Astrocyte of the cerebellum (primary cell): ENCODE measurements at regions not wholly inside any gene's neighbourhood (a gene's known extent, or its start where the extent isn't known, plus 50 kb on each side); places are given as distances from the start of the nearest gene placed in this dataset.

Source experiments
- DNase-seq: peaks from one replicate; pipeline ENCODE4 v3.0.0-alpha.2; 2011; ENCODE audit warnings: low read depth
- H3K4me3 ChIP-seq: 2 replicates; pipeline ENCODE4 v1.5.1; 2011; ENCODE audit warnings: mild to moderate bottlenecking, low read depth, low read length, moderate library complexity
- in situ Hi-C: cut with HindIII; loops from 2 replicates; pipeline ENCODE4 v1.10.0; 2017; ENCODE audit warnings: low sequenced_read_pairs
- TF ChIP-seq, protein P1 (sequence below): IDR thresholded peaks from 2 replicates; pipeline ENCODE4 v1.5.1; 2012; ENCODE audit warnings: low read length, low read depth, moderate library complexity, mild to moderate bottlenecking; ENCODE audit errors: missing control alignments

DNA sequence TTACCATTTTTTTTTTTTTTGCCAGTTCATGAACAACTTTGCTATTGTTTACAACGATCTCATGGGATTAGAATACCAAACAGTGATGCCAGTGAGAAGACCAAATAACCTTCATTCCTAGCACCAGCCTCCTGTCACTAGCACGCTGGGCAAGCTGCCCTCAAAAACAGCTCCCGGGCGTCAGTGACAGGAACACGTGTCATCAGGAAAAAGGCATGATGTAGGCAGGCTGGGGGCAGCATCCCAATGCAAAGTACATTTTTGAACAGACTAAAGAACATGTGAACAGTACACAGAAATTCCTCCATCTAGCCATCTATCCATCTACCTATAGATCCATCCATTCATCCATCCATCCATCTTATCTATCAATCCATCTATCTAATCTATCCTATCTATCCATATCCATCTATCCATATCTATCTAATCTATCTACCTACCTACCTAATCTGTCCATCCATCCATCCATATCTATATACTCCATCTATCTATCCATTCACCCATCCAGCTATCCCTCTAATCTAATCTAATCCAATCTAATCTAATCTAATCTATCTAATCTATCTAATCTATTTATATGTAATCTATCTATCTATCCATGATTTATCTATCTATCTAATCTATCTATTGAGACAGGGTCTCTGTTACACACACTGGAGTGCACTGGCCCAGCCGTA is 378.5 kb downstream of the SHANK2 start:
- in situ Hi-C loops = no loop called here
- no peak for DNase-seq
- no peak overlapping the region for H3K4me3 ChIP-seq
- TF ChIP-seq, protein P1, sequence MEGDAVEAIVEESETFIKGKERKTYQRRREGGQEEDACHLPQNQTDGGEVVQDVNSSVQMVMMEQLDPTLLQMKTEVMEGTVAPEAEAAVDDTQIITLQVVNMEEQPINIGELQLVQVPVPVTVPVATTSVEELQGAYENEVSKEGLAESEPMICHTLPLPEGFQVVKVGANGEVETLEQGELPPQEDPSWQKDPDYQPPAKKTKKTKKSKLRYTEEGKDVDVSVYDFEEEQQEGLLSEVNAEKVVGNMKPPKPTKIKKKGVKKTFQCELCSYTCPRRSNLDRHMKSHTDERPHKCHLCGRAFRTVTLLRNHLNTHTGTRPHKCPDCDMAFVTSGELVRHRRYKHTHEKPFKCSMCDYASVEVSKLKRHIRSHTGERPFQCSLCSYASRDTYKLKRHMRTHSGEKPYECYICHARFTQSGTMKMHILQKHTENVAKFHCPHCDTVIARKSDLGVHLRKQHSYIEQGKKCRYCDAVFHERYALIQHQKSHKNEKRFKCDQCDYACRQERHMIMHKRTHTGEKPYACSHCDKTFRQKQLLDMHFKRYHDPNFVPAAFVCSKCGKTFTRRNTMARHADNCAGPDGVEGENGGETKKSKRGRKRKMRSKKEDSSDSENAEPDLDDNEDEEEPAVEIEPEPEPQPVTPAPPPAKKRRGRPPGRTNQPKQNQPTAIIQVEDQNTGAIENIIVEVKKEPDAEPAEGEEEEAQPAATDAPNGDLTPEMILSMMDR = no peak

DNA sequence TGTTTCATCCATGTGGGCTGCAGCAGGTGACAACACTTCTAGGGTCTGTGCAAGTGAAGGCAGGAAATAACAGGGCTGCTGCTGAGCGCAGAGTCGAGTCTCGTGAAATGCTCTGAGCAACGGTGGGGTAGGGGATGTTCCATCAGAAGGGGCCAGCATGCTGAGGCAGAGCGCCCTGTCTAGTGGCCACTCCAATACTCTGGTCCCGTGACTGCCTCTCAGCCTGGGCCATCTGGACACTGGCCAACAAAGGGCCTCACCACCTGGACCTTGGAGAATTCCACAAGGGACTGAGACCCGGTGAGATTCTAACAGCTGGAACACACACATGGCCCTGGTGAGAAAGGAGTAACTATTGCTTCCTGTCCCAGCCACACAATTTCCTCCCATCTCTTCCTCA is 375.7 kb downstream of the SHANK2 start:
- in situ Hi-C loops = no loop called here
- no peak for DNase-seq
- H3K4me3 ChIP-seq = no peak overlapping the region
- TF ChIP-seq, protein P1 = no peak

DNA sequence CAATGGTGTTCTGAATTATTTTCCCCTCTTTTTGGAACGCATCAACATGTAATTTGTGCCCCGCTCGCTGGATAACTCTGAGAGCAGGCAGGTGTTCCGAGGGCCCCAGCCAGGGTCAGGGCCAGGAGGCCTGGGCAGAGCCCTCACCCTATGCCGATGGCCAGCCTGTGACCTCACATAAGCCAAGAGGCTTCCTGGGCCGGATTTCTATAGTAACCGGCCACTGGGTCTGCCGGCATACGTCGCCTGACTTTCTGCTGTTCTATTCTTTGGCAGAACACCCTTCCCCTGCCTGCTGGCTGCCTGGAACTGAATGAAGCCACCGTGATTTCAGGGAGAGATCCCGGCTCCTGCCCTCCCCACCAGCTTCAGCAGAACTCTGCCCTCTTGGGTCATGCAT is 375.2 kb downstream of the SHANK2 start:
- DNase-seq = no peak
- in situ Hi-C loops = no loop called here
- TF ChIP-seq, protein P1 = no peak
- H3K4me3 ChIP-seq = no peak overlapping the region

DNA sequence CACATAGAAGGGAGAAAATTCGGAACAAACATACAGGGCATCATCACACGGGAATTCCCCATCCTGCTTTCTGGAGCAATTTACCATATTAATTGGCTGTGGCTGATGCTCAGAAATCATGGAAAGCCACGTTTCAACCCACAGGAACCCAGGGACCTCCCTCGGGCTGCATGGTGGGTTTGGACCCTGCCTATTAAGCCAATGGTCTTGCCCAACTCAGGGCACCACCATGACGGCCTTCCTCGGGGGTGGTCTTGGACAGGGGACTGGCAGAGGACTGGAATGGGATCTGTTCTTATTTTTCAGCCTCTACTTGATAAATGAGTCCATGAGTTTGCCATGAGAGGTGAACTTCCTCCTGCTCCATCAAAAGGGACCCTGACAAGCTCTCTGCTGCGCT is 374.0 kb downstream of the SHANK2 start:
- no peak for DNase-seq
- H3K4me3 ChIP-seq = no peak overlapping the region
- TF ChIP-seq, protein P1 = no peak
- in situ Hi-C loops = no loop called here

DNA sequence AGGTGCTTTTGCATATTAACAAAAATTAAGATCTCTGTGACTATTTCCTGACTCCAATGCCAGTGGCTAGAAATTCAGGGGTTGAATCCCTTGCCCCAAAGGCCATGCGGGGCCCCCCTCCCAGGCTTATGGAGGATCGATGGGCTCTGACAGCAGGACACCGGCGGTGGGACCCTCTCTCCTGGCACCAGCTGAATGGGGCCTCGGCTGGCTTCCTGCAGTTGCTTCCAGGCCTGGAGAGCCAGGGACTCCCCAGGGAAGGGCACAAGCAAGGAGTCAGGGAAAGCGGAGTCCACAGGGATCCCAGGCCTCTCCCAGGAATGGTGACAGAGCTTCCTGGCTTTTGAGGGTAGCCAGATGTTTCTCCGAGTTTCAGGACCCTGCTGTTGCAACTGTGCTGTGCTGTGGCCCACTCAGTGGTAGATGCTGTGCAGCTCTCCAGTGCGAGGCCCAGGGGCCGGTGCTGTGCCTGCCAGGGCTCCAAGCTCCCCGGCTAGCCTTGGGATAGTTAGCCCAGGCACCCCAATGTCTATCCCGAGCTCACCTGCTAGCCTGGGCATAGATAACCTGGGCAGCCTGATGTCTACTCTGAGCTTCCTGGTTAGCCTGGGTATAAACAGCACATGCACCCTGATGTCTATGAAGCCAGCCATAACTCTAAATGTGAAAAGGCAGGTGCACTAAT is 372.6 kb downstream of the SHANK2 start:
- no peak overlapping the region for H3K4me3 ChIP-seq
- TF ChIP-seq, protein P1 = no peak
- in situ Hi-C loops = no loop called here
- DNase-seq = no peak

DNA sequence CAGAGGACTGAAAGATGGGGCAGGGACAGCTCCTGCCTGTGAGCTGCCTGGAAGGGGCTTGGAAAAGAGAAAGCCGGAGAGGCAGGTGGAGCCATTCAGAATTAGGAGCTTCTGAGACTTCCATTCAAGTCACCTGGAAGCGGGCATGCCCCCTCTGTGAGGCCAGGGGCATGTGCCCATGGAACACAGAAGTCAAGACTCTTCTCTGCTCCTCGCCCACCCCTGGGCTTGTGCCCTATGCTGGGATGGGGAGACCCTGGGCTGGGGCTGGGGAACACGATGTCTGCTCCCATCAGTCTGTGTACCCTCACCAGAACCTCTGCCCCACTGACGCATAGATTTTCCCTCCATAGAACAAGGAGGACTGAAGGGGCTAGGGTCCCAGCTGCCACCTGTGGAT is 372.0 kb downstream of the SHANK2 start:
- H3K4me3 ChIP-seq = no peak overlapping the region
- DNase-seq = no peak
- in situ Hi-C loops = no loop called here
- TF ChIP-seq, protein P1 = no peak
